ENCODE measurements at regions not wholly inside any gene's neighbourhood (a gene's known extent, or its start where the extent isn't known, plus 50 kb on each side); places are given as distances from the start of the nearest gene placed in this dataset.

DNA sequence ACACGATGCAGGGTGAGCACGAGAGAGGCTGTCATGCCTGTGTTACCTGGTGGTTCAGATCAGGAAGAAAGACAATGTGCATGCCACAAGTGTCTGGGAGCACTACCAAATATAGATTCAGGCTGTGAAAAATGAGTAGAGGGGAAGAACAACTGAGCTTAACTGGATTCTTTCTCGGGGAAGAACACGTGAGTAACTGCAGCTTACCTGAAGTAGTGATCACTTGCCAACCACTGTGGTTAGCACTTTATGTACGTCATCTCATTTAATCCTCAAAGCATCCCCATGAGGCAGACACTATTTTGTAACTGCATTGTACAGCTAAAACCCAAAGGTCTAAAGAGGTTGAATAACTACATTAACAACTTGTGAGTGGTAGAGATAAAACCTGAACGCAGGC is 746.2 kb downstream of the TUSC7 start:
- Histone ChIP-seq H3K36me3 (ENCODE audit: control insufficient read depth in 2 of 2, insufficient read depth in 2 of 2, low read length in 1 of 2) (no peaks in the 10 kb centered on the region), H3K4me1 (ENCODE audit: control insufficient read depth in 2 of 2, insufficient read depth in 2 of 2, low read length in 2 of 2) (no peaks in the 10 kb centered on the region), H3K4me3 (ENCODE audit: low read length in 2 of 2) (no peak overlapping the region), H3K27me3 (ENCODE audit: control insufficient read depth in 2 of 2, insufficient read depth in 1 of 2, low read length in 1 of 2) (no peaks in the 10 kb centered on the region), H3K27ac (ENCODE audit: low read depth in 1 of 2, low read length in 1 of 2) (no peak overlapping the region), H3K9me3 (ENCODE audit: control insufficient read depth in 2 of 2, insufficient read depth in 1 of 2, low read length in 1 of 2) (no peaks in the 10 kb centered on the region)
- no peak for DNase-seq (ENCODE audit: low read depth in 6 of 9, low spot score in 9 of 9)
- 91% methylated on average over 6 of the region's 6 CpGs for WGBS

DNA sequence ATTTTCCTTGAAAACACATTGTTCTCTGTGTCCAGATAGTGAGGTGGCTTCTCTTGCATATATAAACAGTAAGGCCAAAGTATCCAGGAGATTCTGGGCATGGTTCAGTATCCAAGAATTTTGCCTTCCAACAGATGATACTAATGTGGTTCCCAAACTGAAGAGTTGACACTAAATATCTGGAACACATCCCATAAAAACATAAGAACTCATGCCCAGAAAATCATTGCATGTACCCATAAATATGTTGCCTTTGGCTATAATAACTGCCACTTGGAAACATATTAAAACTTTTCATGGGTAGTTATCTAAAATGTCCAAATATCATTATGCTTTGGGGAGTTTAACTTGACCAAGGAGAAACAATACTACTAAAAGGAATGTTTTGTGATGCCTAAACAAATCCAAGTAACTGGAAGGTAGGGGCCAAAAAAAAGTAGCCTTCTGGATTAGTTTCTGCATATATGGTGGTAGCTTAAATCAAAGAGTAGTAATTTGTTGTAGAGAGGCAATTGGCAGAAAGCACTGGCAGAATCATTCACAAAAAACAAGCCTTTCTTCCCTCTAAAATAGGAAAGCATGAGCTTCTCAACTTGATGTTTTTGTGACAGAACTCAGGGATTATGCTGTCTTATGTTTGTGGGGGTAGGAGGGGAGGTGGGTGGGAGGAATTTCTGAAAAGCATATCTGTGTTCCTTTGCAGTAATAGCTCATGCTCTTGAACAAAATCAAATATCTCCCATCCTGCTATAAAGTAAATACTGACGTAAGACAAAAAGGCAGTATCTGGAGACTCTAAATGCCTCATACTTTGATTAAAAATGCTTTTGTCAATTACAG is 753.9 kb downstream of the TUSC7 start:
- no peak overlapping the region for H3K27ac ChIP-seq (ENCODE audit: low read depth in 1 of 2, low read length in 1 of 2)
- H3K9me3 ChIP-seq (ENCODE audit: control insufficient read depth in 2 of 2, insufficient read depth in 1 of 2, low read length in 1 of 2): no peaks in the 10 kb centered on the region
- no peaks in the 10 kb centered on the region for H3K4me1 ChIP-seq (ENCODE audit: control insufficient read depth in 2 of 2, insufficient read depth in 2 of 2, low read length in 2 of 2)
- H3K36me3 ChIP-seq (ENCODE audit: control insufficient read depth in 2 of 2, insufficient read depth in 2 of 2, low read length in 1 of 2): no peaks in the 10 kb centered on the region
- no peak overlapping the region for H3K4me3 ChIP-seq (ENCODE audit: low read length in 2 of 2)
- WGBS: 97% methylated on average over 1 of the region's 1 CpG
- no peak for DNase-seq (ENCODE audit: low read depth in 6 of 9, low spot score in 9 of 9)
- no peaks in the 10 kb centered on the region for H3K27me3 ChIP-seq (ENCODE audit: control insufficient read depth in 2 of 2, insufficient read depth in 1 of 2, low read length in 1 of 2)

DNA sequence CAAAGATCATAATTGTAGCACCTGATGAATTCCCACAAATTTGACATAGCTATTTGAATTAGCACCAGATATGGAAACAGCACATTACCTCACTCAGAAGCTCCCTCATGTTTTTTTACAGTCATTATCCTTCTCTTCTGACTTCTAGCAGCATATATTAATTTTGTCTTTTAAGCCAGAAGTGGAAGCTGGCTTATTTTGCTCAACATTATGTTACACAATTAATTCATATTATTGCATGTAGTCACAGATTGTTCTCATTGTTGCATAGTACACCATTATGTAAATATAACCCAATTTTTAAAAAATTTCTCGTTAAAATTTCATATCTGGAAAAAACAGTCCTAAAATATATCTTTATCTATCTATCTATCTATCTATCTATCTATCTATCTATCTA is 762.3 kb downstream of the TUSC7 start:
- Histone ChIP-seq H3K36me3 (ENCODE audit: control insufficient read depth in 2 of 2, insufficient read depth in 2 of 2, low read length in 1 of 2) (no peaks in the 10 kb centered on the region), H3K4me3 (ENCODE audit: low read length in 2 of 2) (no peak overlapping the region), H3K4me1 (ENCODE audit: control insufficient read depth in 2 of 2, insufficient read depth in 2 of 2, low read length in 2 of 2) (no peaks in the 10 kb centered on the region), H3K27me3 (ENCODE audit: control insufficient read depth in 2 of 2, insufficient read depth in 1 of 2, low read length in 1 of 2) (no peaks in the 10 kb centered on the region), H3K9me3 (ENCODE audit: control insufficient read depth in 2 of 2, insufficient read depth in 1 of 2, low read length in 1 of 2) (no peaks in the 10 kb centered on the region), H3K27ac (ENCODE audit: low read depth in 1 of 2, low read length in 1 of 2) (no peak overlapping the region)
- WGBS: 42% methylated on average over 1 of the region's 1 CpG
- DNase-seq (ENCODE audit: low read depth in 6 of 9, low spot score in 9 of 9): no peak

DNA sequence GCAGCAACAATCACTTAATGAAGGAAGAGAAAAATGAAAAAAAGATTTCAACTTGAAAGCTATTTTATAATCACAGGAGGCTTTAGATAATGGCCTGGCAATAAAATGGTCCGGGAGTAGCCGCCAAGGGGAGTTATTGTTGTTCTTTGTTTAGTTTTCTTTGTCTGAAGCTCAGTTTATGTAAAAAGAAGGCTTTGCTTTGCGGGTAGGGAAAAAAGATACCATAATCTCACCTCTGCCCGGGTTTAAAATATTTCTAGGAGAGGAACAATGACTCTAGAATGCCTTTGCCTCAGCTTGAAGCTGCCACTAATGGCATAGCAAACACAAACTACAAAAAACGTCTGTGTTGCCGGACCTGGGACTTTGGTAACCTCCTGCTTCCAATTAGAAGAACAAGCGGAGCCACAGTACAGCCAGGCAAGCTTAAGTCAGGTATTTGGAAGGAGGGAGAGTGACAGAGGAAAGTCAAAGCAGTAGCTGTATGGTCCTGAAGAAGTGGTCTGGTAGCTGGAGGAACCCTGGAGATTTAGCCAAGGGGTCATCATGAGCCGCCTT is 764.5 kb downstream of the TUSC7 start:
- Histone ChIP-seq H3K36me3 (ENCODE audit: control insufficient read depth in 2 of 2, insufficient read depth in 2 of 2, low read length in 1 of 2) (no peaks in the 10 kb centered on the region), H3K4me3 (ENCODE audit: low read length in 2 of 2) (no peak overlapping the region), H3K9me3 (ENCODE audit: control insufficient read depth in 2 of 2, insufficient read depth in 1 of 2, low read length in 1 of 2) (no peaks in the 10 kb centered on the region), H3K27me3 (ENCODE audit: control insufficient read depth in 2 of 2, insufficient read depth in 1 of 2, low read length in 1 of 2) (no peaks in the 10 kb centered on the region), H3K27ac (ENCODE audit: low read depth in 1 of 2, low read length in 1 of 2) (no peak overlapping the region), H3K4me1 (ENCODE audit: control insufficient read depth in 2 of 2, insufficient read depth in 2 of 2, low read length in 2 of 2) (no peaks in the 10 kb centered on the region)
- WGBS: 84% methylated on average over 8 of the region's 8 CpGs
- DNase-seq (ENCODE audit: low read depth in 6 of 9, low spot score in 9 of 9): no peak

DNA sequence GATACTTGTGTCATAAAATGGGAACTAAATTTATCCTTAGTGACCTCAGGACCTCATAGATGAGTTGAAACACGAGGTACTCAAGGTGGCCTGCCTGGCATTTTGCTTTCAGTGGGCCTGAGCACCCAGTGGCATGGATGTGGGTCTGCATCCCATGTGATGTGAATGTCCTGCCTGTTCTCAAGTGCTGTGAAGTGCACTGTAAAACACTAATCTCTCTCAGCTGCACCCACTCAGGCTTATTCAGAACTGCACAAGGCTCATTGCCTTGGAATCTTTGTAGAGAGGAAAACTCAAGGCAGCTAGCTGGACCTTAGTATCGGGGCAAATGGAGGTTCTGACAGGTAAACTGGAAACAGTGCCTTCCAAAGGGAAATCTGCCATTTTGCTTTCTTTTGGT is 767.0 kb downstream of the TUSC7 start:
- 76% methylated on average over 2 of the region's 2 CpGs for WGBS
- no peak for DNase-seq (ENCODE audit: low read depth in 6 of 9, low spot score in 9 of 9)
- Histone ChIP-seq H3K4me1 (ENCODE audit: control insufficient read depth in 2 of 2, insufficient read depth in 2 of 2, low read length in 2 of 2) (no peaks in the 10 kb centered on the region), H3K27ac (ENCODE audit: low read depth in 1 of 2, low read length in 1 of 2) (no peak overlapping the region), H3K36me3 (ENCODE audit: control insufficient read depth in 2 of 2, insufficient read depth in 2 of 2, low read length in 1 of 2) (no peaks in the 10 kb centered on the region), H3K9me3 (ENCODE audit: control insufficient read depth in 2 of 2, insufficient read depth in 1 of 2, low read length in 1 of 2) (no peaks in the 10 kb centered on the region), H3K27me3 (ENCODE audit: control insufficient read depth in 2 of 2, insufficient read depth in 1 of 2, low read length in 1 of 2) (no peaks in the 10 kb centered on the region), H3K4me3 (ENCODE audit: low read length in 2 of 2) (no peak overlapping the region)

DNA sequence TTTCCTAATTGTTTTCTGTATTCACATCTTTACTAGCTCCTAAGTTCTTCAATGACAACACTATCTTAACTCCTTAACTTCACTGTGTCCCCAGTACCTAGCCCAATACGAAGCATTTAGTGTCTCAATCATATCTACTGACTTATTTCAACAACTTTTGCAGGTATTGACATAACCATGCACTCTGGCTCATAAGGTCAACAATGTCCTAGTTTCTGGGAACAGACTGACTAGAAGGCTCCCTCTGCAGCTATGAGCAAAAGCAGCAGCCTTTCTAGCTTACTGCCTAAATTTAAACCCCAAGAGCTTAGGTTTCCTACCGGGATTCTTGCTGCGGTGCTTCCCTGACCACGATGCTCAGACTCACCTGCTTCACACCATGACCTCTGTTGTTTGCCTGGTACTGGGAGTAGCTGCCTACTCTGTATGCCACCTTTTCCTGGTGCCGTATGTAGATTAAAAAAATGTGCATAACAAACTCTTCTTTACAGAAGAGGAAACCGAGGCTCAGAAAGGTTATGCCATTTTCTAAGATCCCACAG is 767.7 kb downstream of the TUSC7 start:
- no peak overlapping the region for H3K27ac ChIP-seq (ENCODE audit: low read depth in 1 of 2, low read length in 1 of 2)
- H3K4me3 ChIP-seq (ENCODE audit: low read length in 2 of 2): no peak overlapping the region
- 89% methylated on average over 6 of the region's 6 CpGs for WGBS
- no peaks in the 10 kb centered on the region for H3K27me3 ChIP-seq (ENCODE audit: control insufficient read depth in 2 of 2, insufficient read depth in 1 of 2, low read length in 1 of 2)
- no peaks in the 10 kb centered on the region for H3K9me3 ChIP-seq (ENCODE audit: control insufficient read depth in 2 of 2, insufficient read depth in 1 of 2, low read length in 1 of 2)
- no peak for DNase-seq (ENCODE audit: low read depth in 6 of 9, low spot score in 9 of 9)
- H3K36me3 ChIP-seq (ENCODE audit: control insufficient read depth in 2 of 2, insufficient read depth in 2 of 2, low read length in 1 of 2): no peaks in the 10 kb centered on the region
- no peaks in the 10 kb centered on the region for H3K4me1 ChIP-seq (ENCODE audit: control insufficient read depth in 2 of 2, insufficient read depth in 2 of 2, low read length in 2 of 2)

DNA sequence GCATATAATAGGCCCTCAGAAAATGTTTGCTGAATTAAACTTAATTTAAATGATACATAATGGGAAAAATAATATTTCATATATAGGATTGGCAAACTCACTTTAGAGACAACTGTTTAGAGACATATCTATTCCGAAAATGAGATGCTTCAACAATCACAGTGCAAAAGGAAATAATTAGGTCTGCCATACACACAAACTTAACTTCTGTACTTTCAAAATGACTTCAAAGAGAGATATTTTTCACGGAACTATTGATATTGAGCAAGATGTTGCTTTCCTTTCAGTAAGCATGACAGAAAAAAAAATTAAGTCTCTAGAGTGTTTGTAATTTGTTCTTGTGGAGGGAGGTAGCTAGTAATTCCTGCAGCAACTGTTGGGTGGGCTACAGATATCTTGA is 769.5 kb downstream of the TUSC7 start:
- 94% methylated on average over 2 of the region's 2 CpGs for WGBS
- DNase-seq (ENCODE audit: low read depth in 6 of 9, low spot score in 9 of 9): no peak

DNA sequence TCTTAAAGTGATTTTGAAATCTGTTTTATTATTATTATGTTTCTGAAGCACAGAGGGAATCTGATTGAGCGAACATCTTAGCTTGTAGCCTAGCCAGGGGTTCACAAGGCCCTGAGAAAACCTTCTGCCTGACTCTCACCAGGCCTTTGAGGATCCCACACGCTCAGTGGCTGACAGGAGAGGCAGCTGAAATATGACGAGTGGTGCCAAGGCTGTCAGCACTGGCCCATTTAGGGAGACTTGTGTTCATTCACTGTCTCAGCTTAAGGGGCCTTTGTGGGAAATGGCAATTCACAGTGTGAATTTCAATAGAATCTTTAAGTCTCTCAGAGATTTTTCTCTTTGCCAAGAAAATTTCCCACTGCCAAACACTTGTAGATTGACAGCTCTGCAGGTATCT is 770.9 kb downstream of the TUSC7 start:
- Histone ChIP-seq H3K36me3 (ENCODE audit: control insufficient read depth in 2 of 2, insufficient read depth in 2 of 2, low read length in 1 of 2) (no peaks in the 10 kb centered on the region), H3K4me3 (ENCODE audit: low read length in 2 of 2) (no peak overlapping the region), H3K27me3 (ENCODE audit: control insufficient read depth in 2 of 2, insufficient read depth in 1 of 2, low read length in 1 of 2) (no peaks in the 10 kb centered on the region), H3K4me1 (ENCODE audit: control insufficient read depth in 2 of 2, insufficient read depth in 2 of 2, low read length in 2 of 2) (no peaks in the 10 kb centered on the region), H3K27ac (ENCODE audit: low read depth in 1 of 2, low read length in 1 of 2) (no peak overlapping the region), H3K9me3 (ENCODE audit: control insufficient read depth in 2 of 2, insufficient read depth in 1 of 2, low read length in 1 of 2) (peaks cover 0 to 3% of the 10 kb centered on the region in 2 donors)
- no peak for DNase-seq (ENCODE audit: low read depth in 6 of 9, low spot score in 9 of 9)
- WGBS: 90% methylated on average over 3 of the region's 3 CpGs

More for the DNA sequence above, 769.5 kb downstream of the TUSC7 start:
- no peak overlapping the region for H3K4me3 ChIP-seq (ENCODE audit: low read length in 2 of 2)
- no peaks in the 10 kb centered on the region for H3K36me3 ChIP-seq (ENCODE audit: control insufficient read depth in 2 of 2, insufficient read depth in 2 of 2, low read length in 1 of 2)
- no peaks in the 10 kb centered on the region for H3K4me1 ChIP-seq (ENCODE audit: control insufficient read depth in 2 of 2, insufficient read depth in 2 of 2, low read length in 2 of 2)
- H3K27me3 ChIP-seq (ENCODE audit: control insufficient read depth in 2 of 2, insufficient read depth in 1 of 2, low read length in 1 of 2): no peaks in the 10 kb centered on the region
- H3K9me3 ChIP-seq (ENCODE audit: control insufficient read depth in 2 of 2, insufficient read depth in 1 of 2, low read length in 1 of 2): peaks cover 0 to 3% of the 10 kb centered on the region in 2 donors
- no peak overlapping the region for H3K27ac ChIP-seq (ENCODE audit: low read depth in 1 of 2, low read length in 1 of 2)

DNA sequence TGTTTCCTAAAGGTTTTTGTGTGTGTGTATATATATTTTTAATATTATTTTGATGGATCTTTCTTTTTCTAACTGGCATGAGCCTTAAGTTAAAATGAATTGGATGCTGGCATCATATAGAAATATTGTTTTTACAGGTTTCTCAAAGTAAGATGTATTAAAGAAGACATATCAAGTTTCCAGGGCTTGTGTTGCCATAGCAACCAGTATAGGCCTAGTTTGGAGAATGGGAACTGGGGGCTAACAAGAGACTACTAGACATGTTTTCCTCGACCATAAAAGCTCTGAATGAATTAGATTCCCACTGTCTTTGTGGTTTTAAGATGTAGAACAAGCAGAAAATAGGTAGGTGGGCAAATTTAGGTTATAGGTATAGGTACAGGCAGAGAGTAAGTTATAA is 771.4 kb downstream of the TUSC7 start:
- no peaks in the 10 kb centered on the region for H3K4me1 ChIP-seq (ENCODE audit: control insufficient read depth in 2 of 2, insufficient read depth in 2 of 2, low read length in 2 of 2)
- no peak overlapping the region for H3K27ac ChIP-seq (ENCODE audit: low read depth in 1 of 2, low read length in 1 of 2)
- H3K36me3 ChIP-seq (ENCODE audit: control insufficient read depth in 2 of 2, insufficient read depth in 2 of 2, low read length in 1 of 2): no peaks in the 10 kb centered on the region
- WGBS: 74% methylated on average over 1 of the region's 1 CpG
- H3K4me3 ChIP-seq (ENCODE audit: low read length in 2 of 2): no peak overlapping the region
- no peak for DNase-seq (ENCODE audit: low read depth in 6 of 9, low spot score in 9 of 9)
- no peaks in the 10 kb centered on the region for H3K27me3 ChIP-seq (ENCODE audit: control insufficient read depth in 2 of 2, insufficient read depth in 1 of 2, low read length in 1 of 2)
- H3K9me3 ChIP-seq (ENCODE audit: control insufficient read depth in 2 of 2, insufficient read depth in 1 of 2, low read length in 1 of 2): peaks cover 0 to 3% of the 10 kb centered on the region in 2 donors
